C4-2B (cell line): ENCODE measurements at regions not wholly inside any gene's neighbourhood (a gene's known extent, or its start where the extent isn't known, plus 50 kb on each side); places are given as distances from the start of the nearest gene placed in this dataset.

ENCODE experiments used
- H3K27ac ChIP-seq: fragments of 450-650 bp; 2 replicates; pipeline ENCODE4 v1.5.1; 2017
- CTCF ChIP-seq: fragments of 450-650 bp; conservative IDR thresholded peaks from 2 replicates; pipeline ENCODE4 v1.5.1; 2017; ENCODE audit warnings: mild to moderate bottlenecking
- ZFX ChIP-seq: fragments of 450-650 bp; IDR thresholded peaks from 2 replicates; pipeline ENCODE4 v1.6.1; 2017

- no peak overlapping the region for H3K27ac ChIP-seq
- TF ChIP-seq CTCF (no peak), ZFX (no peak)
These were observed 202.5 kb upstream of the GAS1 start for GRCh38 chr9:87149799-87150198.

GRCh38 chr9:87152256-87152655, 204.9 kb upstream of the GAS1 start:
- H3K27ac ChIP-seq: no peak overlapping the region
- TF ChIP-seq CTCF: no peak
- TF ChIP-seq ZFX: no peak

- no peak overlapping the region for H3K27ac ChIP-seq
- no peak for TF ChIP-seq CTCF
- no peak for TF ChIP-seq ZFX
These were observed 208.9 kb upstream of the GAS1 start for GRCh38 chr9:87156247-87156646.

- TF ChIP-seq ZFX: no peak
- TF ChIP-seq CTCF: no peak
- no peak overlapping the region for H3K27ac ChIP-seq
These were observed 210.2 kb upstream of the GAS1 start for GRCh38 chr9:87157366-87158031.

- no peak overlapping the region for H3K27ac ChIP-seq
- TF ChIP-seq ZFX (no peak), CTCF (no peak)
These were observed 211.5 kb upstream of the GAS1 start for GRCh38 chr9:87158765-87159164.

GRCh38 chr9:87160148-87161102, 213.1 kb upstream of the GAS1 start:
- TF ChIP-seq ZFX (no peak), CTCF (no peak)
- H3K27ac ChIP-seq: no peak overlapping the region

- no peak overlapping the region for H3K27ac ChIP-seq
- TF ChIP-seq ZFX (no peak), CTCF (0 out of 2 replicates have a peak, but pooled peaks have one; percentile 6)
These were observed 219.9 kb upstream of the GAS1 start for GRCh38 chr9:87167161-87167560.
